Dermis blood vessel endothelial cell (primary cell): ENCODE measurements at regions not wholly inside any gene's neighbourhood (a gene's known extent, or its start where the extent isn't known, plus 50 kb on each side); places are given as distances from the start of the nearest gene placed in this dataset.

Experiments
- DNase-seq: peaks from one replicate; pipeline ENCODE4 v3.0.0; 2010

- DNase-seq = peak; percentile 84
These were observed 51.7 kb upstream of the OTUD4 start for GRCh38 chr4:145231906-145232700.

GRCh38 chr4:145230726-145231125, 50.3 kb upstream of the OTUD4 start:
- DNase-seq = no peak
